ENCODE measurements at regions not wholly inside any gene's neighbourhood (a gene's known extent, or its start where the extent isn't known, plus 50 kb on each side); places are given as distances from the start of the nearest gene placed in this dataset.
"Not testable (repeated sequence)": the region's sequence is repeated elsewhere in the genome, so short reads cannot be mapped to it uniquely, and the experiment has no call there.

DNA sequence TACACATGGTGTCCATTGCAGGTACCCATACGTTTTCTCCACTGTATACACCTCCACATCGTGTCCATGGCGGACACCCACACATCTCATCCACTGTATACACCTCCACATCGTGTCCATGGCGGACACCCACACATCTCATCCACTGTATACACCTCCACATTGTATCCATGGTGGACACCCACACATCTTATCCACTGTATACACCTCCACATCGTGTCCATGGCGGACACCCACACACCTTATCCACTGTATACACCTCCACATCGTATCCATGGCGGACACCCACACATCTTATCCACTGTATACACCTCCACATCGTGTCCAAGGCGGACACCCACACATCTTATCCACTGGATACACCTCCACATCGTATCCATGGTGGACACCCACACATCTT is 50.4 kb upstream of the TTC34 start:
- not testable (repeated sequence) for DNase-seq (ENCODE audit: low read depth in 3 of 3)

DNA sequence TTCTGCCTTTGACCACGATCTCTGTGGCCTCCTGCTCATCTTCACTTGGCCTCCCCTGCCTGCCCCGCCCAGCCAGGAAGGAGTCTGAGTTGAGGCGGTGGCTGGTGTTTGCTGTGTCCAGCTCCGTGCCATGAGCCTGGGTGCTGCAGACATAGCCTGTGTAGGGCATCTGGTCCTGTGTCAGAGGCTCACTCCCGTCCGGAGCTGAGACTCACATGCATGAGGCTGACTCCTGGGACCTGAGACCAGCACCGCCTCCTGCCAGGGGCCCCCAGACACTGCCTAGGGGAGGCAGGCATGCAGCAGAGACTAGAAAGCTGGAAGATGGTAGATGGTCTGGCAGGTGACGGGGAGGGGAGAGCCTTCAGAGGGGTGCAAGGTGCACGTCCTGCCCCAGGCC is 52.2 kb upstream of the TTC34 start:
- no peak for DNase-seq (ENCODE audit: low read depth in 3 of 3)

DNA sequence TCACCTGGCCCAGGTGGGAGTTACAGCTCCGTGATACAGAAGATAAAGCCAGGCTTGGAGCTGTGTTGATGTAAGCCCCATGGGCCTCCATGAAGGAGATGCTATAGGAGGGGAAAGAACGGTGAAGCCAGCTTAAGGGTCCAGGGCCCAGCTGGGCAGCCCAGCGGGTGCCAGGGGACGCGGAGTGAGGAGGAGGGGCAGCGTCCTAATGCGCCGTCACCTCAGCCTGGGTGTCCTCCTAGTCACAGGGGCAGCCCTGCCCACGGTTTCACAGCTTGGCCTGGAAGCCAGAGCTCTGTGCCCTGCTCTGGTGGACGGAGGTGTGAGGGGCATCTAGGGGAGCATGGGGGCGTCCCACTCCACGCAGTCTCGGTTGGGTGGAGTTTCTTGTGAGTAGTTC is 52.7 kb upstream of the TTC34 start:
- no peak for DNase-seq (ENCODE audit: low read depth in 3 of 3)

DNA sequence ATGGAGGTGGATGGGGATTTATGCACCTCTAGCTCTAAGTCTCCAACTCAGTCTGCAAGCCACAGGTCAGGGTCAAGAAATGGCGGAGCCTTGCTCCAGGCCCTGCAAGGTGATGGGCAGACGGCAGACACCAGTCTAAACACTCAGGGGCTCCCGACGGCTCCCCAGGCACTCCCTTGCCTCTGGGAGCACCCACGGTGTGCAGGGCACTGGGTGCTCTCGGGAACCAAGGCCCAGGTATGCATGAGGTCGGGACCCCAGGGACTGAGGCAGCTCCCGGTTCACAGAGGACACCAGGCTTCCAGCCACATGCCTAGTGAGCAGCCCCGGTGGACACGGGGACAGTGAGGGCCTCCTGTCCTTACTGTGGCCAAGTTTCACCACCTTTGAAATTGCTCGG is 53.1 kb upstream of the TTC34 start:
- DNase-seq (ENCODE audit: low read depth in 3 of 3), result no peak

DNA sequence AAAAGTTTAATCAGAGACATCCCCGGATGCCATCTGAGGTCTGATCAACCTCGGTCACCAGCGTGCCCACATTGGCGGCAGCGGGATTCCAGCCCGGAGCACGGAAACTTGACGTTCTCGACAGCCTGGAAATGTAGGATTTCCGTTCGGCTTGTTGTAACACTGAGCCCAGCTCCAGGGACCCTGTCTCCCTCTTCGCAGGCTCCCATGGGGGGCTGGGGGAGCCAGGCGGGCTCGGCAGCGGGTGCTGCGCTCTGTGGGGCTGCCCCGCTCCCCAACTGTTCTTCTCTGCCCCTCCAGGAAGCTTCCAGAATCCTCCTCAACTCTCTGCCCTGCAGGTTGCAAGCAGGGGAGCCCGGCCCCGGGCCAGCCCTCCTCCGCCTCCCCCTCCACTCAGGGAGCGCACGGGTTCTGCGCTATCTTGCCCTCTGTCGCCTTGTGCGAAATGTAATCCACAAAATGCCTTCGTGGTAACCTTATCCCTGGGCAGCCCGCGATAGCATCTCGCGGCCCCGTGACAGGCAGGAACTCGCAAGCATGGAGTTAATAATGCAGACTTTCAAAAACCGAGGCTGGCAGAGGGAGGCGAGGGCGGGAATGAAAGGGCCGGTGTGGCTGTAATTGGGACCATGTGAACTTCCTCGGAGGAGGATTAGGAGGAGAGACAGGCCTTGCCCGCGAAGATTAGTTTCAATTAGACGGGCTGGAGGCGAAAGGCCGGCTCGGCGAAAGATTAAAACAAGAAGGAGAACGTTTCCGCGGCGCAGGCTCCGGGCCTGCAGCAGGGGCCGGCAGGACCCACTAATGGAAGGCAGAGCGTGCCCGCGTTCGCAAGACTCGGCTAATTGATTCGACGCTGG is 53.9 kb upstream of the TTC34 start:
- no peak for DNase-seq (ENCODE audit: low read depth in 3 of 3)

DNA sequence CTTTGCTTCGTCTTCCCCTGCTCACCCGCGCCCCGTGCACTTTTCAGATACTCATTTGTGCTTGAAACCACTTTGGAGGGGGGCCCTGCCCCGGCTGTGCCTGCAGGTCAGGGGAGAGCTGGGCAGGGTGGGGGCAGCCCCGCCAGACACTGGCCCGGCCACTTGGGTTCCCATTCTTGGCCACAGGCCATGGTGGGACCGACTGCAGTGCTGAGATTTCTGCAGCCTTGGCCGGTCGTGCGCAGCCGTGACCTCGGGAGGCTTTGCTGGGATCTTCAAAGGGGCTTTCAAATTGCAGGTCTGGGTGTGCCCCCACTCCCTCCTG is 54.5 kb upstream of the TTC34 start:
- no peak for DNase-seq (ENCODE audit: low read depth in 3 of 3)

DNA sequence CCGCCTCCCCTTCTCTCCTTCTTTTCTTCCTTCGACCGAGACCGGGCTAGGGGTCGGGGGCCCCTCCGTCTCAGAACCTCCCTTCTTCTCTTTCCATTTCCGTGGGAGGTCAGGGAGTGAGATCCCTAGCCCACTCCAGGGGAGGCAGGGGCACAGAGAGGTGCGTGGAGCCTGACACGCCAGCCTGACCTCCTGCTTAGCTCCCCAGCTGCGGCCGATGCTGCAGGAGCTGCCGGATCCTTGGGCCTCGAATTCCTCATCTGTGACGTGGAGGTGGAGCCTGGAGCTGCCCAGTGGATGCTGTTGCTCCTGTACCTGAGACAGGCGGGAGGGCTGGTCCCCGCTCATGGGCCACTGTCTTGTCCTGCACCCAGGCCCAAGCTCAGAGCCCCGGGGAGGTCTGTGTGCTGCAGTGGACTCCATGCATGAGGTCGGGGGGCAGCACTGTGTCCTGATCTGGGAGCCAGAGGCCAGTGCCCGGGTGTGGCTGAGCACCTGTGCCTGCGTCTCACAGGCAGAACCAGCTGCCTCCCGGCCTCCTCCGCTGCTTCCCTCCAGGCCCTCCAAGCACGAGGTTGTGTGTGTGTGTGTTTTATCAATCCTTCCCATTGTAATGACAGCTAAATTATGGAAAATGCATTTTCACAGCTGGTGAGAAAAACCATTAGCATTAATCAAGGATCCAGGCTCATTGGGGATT is 55.3 kb upstream of the TTC34 start:
- DNase-seq (ENCODE audit: low read depth in 3 of 3), result no peak

DNA sequence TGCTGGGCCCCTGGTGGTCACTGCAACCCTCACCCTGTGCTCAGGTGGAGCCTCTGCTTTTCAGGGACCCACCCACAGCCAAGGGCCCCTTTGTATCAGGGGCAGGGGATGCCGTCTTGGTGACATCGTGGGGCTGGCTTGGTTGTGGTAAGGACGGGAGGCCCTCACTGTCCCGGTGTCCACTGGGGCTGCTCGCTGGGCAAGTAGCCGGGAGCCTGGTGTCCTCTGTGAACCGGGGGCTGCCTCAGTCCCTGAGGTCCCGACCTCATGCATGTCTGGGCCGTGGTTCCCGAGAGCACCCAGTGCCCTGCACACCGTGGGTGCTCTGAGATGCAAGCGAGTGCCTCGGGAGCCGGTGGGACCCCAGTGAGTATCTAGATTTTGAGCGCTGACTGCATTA is 56.0 kb upstream of the TTC34 start:
- no peak for DNase-seq (ENCODE audit: low read depth in 3 of 3)

DNA sequence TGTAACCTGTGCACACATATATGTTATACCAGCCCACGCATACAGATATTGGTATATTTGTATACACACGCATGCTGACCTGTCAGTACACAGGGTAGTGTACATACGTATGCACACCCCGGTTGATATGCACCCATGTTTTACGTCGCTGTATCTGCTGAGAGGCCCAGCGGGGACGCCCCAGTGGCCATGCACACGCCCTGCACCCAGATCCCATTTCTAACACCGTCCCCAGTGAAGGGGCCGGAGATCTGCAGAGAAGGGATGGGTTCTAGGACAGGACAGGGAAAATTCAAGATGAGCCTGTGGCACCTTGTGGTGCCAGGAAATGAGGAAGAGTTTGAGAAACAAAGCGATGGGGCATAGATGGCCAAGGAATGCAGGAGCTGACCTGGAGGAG is 57.2 kb upstream of the TTC34 start:
- no peak for DNase-seq (ENCODE audit: low read depth in 3 of 3)

DNA sequence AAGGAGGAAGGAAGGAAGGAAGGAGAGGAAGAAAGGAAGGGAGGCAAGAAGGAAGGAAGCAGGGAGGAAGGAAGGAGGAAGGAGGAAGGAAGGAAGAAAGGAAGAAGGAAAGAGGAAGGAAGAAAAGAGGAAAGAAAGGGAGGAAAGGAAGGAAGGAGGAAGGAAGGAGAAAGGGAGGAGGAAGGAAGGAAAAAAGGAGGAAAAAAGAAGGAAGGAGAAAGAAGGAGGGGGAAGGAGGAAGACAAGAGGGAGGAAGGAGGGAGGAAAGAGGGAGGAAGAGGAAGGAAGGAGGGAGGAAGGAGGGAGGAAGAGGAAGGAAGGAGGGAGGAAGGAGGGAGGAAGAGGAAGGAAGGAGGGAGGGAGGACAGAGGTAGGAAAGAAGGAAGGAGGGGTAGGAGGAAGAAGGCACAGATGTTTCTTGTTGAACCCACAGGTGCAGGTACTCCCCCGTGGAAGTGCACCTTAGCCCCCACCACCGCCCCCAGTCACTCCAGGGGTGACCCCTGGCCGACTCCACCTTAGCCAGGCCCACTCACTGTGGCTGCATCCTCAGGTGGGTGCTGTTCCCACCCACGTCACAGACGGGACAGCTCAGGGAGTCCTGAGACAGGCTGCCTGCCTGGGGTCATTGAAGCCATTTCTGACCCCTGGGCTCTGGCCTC is 57.9 kb upstream of the TTC34 start:
- DNase-seq (ENCODE audit: low read depth in 3 of 3), result no peak

DNA sequence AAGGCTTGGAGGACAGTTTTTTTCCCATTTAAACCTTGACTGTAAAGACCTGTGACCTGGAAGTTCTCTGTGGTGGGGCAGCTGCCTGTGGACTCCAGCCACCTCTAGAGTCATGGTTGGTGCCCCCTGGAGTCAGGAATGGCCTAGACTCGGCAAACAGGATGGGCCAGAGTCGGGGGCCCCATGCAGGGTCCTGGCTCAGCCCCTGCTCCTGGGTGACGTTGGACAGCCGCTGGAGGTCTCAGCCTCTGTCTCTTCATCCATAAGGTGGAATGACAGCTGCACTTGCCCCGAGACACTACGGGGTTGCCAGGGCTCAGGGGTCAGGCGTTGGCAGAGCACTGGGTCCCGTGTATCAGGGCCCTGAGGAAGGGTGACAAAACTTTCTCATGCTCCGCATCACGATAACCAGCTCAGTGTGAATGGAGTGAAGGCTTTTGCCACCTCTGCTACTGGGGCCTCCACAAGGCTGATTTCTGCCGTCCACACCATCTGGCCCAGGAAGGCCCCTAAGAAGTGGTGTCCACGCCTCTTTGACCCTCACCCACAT is 58.5 kb upstream of the TTC34 start:
- DNase-seq (ENCODE audit: low read depth in 3 of 3), result no peak

DNA sequence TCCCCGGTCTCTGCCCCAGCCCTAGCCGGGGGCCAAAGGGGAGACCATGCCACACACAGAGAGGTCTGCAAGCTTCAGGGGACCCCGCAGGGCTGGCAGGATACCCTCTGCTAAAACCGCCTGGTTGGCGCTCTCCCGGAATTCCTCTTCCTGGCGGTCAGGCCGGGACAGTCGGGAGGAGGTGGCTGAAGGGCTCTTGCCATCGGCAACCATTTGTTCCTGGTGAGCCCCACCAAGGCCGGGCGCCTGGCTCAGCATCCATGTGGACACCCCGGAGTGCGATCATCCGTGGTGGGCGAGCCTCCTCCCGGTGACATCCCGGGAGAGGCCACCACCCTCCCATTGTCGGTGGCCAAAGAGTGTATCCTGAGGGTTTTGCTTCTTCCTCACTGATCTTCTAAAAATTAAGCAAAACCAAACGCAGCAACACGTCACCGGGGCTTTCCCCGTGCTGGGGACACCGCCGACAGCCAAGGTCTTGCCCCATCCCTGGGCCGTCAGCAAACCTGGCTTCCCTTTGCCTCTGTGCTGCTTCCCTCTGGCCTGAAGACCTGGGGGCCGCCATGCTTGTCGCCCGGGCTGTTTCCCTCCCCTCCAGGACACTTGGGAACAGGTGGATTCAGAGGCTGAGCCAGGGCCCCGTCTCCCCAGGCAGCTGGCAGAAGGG is 59.1 kb upstream of the TTC34 start:
- no peak for DNase-seq (ENCODE audit: low read depth in 3 of 3)

DNA sequence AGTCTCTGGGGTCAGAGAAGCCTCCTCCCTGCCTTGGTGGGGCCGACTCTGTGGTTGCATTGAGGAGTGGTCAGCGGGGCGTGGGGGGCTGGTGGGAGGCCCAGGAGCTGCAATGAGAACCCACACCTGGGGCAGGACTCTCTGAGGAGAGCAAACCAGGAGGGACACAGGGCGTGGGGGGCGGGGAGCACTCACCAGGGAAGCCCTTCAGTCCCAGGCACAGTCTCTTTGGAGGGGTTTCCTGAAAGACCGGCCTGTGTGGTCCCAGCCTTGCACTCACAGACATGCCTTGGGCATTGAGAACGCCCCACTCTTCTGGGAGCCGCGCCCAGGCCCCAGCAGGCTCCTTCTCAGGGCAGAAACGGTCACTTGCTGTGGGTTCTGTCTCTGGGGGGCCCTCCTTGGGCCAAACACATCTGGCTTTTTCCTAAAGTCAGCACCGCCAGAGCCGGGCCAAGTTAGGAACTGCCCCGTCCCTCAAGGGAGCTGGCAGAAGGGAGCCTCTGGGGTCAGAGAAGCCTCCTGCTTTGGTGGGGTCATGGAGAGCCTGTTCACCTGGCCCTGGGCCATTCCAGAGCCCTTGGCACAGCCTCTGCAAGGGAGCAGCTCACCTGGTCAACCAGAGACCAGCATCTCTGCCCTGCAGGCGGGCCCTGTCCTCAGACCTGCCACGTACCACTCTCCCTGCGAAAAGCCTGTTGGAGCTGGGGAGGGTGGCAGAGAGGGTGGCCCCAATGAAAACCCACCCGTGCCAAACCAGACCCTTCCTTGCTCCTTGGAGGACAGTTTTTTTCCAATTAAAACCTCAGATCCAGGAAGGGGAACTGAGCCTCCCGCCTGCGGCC is 59.9 kb upstream of the TTC34 start:
- no peak for DNase-seq (ENCODE audit: low read depth in 3 of 3)

DNA sequence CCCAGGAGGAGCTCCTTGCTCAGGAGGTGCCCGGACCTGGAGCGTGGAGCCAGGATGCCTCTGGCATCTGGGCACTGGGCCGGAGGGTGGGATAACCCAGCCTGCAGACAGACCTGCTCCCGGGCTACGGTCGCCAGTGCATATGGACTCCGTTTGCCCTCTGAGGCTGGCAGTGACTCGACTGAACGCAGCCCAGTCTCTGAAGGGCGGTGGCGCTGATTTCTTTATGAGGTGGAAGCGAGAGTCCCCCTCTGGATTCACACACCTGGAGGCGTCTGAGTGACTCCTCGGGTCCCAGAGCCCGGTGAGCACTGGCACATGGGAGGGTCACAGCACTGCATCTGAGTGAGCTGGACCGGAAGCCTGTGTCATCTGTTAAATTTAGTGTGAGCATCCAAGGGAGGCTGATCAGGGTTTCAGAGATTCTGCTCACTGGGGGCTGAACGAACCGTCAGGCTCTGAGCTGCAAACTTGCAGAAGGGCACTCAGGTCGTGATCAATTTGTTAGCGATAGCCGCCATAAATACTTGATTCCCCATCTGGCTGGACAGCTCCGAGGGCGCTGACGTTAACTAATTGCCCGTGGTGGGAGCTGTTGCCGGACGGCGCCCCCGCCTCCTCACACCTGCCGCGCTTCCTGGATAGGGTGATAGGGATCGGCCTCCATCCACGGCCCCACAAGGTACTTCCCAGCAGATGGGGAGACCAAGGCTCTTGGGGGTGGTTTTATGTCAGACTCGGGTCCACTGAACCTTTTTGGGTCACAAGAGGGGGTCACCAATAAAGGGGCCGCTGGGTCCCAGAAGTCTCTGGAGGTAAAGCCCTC is 60.7 kb upstream of the TTC34 start:
- no peak for DNase-seq (ENCODE audit: low read depth in 3 of 3)

DNA sequence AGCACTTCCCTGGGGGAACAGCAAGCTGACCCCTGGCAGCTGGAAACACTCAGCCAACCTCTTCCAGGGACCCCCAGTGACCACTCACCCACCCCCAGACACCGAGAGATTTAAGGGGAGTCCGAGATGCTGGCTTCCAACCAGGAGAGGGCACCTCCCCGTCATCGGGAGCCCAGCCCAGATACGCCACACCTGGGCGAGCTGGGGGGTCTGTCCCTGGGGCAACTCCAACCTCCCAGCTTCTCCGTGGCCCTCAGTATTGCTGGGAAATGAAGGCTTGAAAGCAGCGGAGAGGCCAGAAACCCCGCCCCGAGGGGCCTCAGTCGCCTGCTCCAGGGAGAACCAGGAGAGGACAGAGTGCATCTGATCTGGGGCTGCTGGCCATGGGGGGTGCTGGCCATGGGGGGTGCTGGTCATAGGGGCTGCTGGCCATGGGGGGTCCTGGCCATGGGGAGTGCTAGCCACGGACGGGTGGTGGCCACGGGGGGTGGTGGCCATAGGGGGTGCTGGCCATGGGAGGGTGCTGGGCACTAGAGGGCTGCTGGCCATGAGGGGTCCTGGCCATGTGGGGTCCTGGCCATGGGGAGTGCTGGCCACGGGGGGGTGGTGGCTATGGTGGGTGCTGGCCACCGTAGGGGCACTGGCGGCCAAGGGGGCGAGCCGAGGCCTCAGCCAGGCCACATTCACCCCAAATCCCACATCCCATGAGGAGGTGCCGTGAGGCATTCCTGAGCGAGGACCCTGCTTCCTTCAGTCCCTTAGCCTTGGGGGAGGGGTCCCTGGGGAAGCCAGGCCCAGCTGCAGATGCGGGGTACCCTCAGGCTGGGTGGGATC is 61.5 kb upstream of the TTC34 start:
- DNase-seq (ENCODE audit: low read depth in 3 of 3), result no peak

DNA sequence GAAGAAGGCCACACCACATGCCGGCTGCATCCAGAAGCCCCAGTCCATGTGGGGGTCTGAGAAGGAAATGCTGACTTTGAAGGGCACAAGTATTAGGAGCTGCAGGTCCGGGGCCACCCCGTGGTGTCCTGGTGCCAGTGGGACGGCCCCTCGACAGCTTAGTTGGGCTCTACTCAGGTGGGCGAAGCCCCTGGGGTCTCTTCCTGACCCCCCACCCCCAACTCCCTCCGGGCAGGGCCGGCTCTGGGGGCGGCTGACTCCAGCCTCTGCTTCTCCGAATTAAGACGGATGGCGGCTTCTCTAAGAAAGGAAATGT is 62.1 kb upstream of the TTC34 start:
- DNase-seq (ENCODE audit: low read depth in 3 of 3), result no peak

DNA sequence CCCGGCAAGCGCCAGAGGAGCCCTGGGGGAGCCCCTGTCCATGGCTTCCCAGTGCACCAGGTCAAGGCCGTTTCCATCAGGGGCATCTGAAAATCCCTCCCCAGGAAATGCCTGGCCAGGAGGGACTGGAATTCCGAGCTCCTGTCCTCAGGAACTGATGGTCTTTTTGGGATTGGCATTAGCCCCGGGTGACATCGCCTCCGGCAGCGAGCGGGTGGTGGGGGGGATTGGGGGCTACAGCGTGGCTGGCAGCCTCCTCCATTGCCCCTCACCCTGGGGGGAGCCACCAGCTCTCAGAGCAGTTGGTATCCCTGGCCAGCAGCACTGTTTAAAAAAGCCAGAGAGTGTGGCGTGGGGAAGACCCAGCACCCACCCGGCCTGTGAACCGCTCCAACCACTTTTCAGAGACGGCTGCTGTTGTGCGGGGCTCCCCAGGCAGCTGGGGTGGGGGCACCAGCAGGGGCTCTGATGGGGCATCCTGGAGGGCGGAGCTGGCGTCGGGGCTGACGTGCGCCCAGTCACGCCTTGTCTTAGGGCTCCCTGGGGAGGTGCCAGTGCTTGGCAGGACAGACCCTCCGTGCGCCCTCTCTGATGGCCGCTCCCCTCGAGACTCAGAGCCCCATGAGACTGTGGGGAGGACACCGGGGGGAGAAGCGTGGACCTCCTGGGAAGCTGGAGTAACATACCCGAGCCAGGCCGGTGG is 62.9 kb upstream of the TTC34 start:
- DNase-seq (ENCODE audit: low read depth in 3 of 3), result no peak

DNA sequence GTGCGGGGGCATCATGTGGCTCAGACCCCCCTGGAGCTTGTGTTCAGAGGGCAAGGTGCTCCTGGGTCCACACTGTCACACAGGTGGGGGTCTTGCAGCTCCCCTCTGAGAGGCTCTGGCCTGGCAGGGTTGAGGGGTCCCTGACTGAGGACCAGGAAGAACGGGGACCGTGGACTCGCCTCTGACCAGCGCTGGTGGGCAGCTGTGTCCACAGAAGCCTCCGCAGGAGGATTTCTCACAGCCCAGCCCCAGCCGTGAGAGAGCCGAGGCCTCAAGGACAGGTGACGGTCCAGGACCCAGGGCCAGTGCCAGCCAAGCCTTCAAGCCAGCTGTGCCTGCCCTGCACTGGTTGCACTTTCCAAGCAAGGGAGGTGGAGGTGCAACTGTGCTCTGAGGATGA is 63.5 kb upstream of the TTC34 start:
- no peak for DNase-seq (ENCODE audit: low read depth in 3 of 3)
